ENCODE measurements at regions not wholly inside any gene's neighbourhood (a gene's known extent, or its start where the extent isn't known, plus 50 kb on each side); places are given as distances from the start of the nearest gene placed in this dataset.
A peak's percentile ranks its signal among the peaks of the same experiment; 100 is the strongest.

DNA sequence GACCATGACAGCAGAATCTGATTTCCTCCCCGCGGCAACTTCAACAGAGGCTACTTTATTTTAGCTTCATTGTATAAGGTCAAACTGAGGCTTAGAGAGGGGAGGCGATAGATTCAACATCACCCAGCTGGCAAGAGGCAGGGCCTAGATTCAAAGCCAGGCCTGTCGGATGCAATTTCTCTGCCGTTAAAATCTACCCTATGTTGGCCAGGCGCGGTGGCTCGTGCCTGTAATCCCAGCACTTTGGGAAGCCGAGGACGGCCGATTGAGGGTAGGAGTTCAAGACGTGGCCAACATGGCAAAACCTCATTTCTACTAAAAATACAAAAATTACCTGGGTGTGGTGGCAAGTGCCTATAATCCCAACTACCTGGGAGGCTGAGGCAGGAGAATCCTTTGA, 182.2 kb downstream of the BCOR start:
- Histone ChIP-seq H3K36me3 (no peaks in the 10 kb centered on the region), H3K4me1 (ENCODE audit: insufficient read depth) (no peaks in the 10 kb centered on the region), H3K9me3 (no peaks in the 10 kb centered on the region), H3K27ac (no peak overlapping the region), H3K4me3 (no peak overlapping the region), H3K27me3 (no peaks in the 10 kb centered on the region)
- DNase-seq, result peak in 1 of 5 donors; percentile 2
- intact Hi-C loops (cut with DNase I), result no loop called here
- 88 to 91% (median 88%) methylated on average over 12 of the region's 12 CpGs for WGBS, 3 donors
- TF ChIP-seq POLR2A (IDR thresholded peaks at IDR 0.05) (no peak), EP300 (IDR thresholded peaks at IDR 0.05) (no peak)
- TF ChIP-seq, protein P1, sequence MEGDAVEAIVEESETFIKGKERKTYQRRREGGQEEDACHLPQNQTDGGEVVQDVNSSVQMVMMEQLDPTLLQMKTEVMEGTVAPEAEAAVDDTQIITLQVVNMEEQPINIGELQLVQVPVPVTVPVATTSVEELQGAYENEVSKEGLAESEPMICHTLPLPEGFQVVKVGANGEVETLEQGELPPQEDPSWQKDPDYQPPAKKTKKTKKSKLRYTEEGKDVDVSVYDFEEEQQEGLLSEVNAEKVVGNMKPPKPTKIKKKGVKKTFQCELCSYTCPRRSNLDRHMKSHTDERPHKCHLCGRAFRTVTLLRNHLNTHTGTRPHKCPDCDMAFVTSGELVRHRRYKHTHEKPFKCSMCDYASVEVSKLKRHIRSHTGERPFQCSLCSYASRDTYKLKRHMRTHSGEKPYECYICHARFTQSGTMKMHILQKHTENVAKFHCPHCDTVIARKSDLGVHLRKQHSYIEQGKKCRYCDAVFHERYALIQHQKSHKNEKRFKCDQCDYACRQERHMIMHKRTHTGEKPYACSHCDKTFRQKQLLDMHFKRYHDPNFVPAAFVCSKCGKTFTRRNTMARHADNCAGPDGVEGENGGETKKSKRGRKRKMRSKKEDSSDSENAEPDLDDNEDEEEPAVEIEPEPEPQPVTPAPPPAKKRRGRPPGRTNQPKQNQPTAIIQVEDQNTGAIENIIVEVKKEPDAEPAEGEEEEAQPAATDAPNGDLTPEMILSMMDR (IDR thresholded peaks at IDR 0.05), result no peak

DNA sequence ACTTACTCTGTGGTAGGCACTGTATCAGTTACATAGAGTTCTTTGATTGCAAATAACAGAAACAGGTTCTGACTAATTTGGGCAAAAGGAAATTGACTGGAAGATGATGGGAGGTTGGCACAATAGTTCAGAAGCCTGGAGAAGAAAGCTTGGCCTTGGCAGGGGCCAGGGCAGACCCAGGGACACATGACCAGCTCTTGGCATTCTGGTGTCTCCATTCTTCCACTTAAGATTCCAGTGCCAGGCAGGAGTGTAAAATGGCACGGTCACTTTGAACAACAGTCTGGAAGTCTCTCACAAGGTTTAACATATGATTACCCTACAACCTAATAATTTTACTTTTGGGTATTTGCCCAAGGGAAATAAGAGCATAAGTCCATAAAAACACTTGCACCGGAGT, 175.9 kb downstream of the BCOR start:
- intact Hi-C loops (cut with DNase I), result no loop called here
- WGBS, 3 donors, result 82 to 88% (median 85%) methylated on average over 2 of the region's 2 CpGs
- H3K27me3 ChIP-seq, result no peaks in the 10 kb centered on the region
- H3K27ac ChIP-seq, result no peak overlapping the region
- no peaks in the 10 kb centered on the region for H3K4me1 ChIP-seq (ENCODE audit: insufficient read depth)
- DNase-seq, result no peak
- TF ChIP-seq, protein P1 (IDR thresholded peaks at IDR 0.05), result no peak
- no peak for TF ChIP-seq POLR2A (IDR thresholded peaks at IDR 0.05)
- no peak for TF ChIP-seq EP300 (IDR thresholded peaks at IDR 0.05)
- H3K9me3 ChIP-seq, result no peaks in the 10 kb centered on the region
- no peaks in the 10 kb centered on the region for H3K36me3 ChIP-seq
- no peak overlapping the region for H3K4me3 ChIP-seq

DNA sequence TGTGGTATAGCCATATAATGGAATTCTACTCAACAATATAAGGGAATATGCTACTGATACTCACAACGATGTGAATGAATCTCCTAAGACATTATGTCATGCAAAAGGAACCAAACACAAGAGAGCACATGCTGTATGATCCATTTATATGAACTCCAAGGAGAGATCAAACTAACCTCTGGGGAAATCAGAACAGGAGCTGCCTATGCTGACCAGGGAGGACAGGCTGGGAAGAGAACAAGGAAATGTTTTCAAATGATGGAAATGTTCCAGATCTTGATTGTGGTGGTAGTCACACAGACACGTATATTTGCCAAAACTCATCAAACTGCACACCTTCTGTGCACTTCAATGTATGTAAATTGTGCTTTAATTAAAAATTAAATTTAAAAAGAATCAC, 175.3 kb downstream of the BCOR start:
- DNase-seq, result no peak
- H3K27ac ChIP-seq, result no peak overlapping the region
- H3K4me3 ChIP-seq, result no peak overlapping the region
- H3K27me3 ChIP-seq, result no peaks in the 10 kb centered on the region
- no peak for TF ChIP-seq EP300 (IDR thresholded peaks at IDR 0.05)
- TF ChIP-seq POLR2A (IDR thresholded peaks at IDR 0.05), result no peak
- TF ChIP-seq, protein P1 (IDR thresholded peaks at IDR 0.05), result no peak
- intact Hi-C loops (cut with DNase I), result no loop called here
- no peaks in the 10 kb centered on the region for H3K36me3 ChIP-seq
- no peaks in the 10 kb centered on the region for H3K4me1 ChIP-seq (ENCODE audit: insufficient read depth)
- WGBS, 3 donors, result 65 to 67% (median 67%) methylated on average over 2 of the region's 2 CpGs
- no peaks in the 10 kb centered on the region for H3K9me3 ChIP-seq

DNA sequence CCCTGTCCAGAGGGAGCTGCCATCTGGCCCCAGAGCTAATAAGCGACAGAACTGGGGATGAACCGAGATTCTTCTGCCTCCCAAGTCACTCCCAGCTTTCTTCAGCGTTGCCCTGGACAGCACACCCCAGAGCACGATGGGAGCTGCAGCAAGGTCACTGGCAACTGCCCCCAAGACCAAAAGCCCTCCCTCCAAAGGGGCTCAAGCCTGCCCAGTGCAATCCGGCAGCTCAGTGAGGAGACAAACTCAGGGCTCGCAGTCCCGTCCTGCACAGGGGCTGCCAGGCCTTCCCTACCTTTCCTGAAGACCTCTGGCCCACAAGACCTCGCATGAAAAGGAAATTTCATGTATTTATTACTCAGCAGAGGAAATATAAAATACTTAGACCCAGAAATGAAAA, 174.8 kb downstream of the BCOR start:
- WGBS, 3 donors, result 71 to 81% (median 72%) methylated on average over 8 of the region's 8 CpGs
- Histone ChIP-seq H3K27me3 (no peaks in the 10 kb centered on the region), H3K4me1 (ENCODE audit: insufficient read depth) (no peaks in the 10 kb centered on the region), H3K27ac (no peak overlapping the region), H3K9me3 (no peaks in the 10 kb centered on the region), H3K36me3 (no peaks in the 10 kb centered on the region), H3K4me3 (no peak overlapping the region)
- intact Hi-C loops (cut with DNase I), result no loop called here
- no peak for DNase-seq
- TF ChIP-seq POLR2A (IDR thresholded peaks at IDR 0.05) (no peak), EP300 (IDR thresholded peaks at IDR 0.05) (no peak)
- TF ChIP-seq, protein P1 (IDR thresholded peaks at IDR 0.05), result no peak

Data from ovary (tissue), 7 donors.